Esophagus squamous epithelium (tissue), 4 donors: ENCODE measurements at regions not wholly inside any gene's neighbourhood (a gene's known extent, or its start where the extent isn't known, plus 50 kb on each side); places are given as distances from the start of the nearest gene placed in this dataset.

Experiments
- CTCF ChIP-seq, 6 experiments: fragments of 450-650 bp in 4 of 6; fragments of 200-600 bp in 2 of 6; sonication (generic) in 2 of 6; IDR thresholded peaks; one replicate each; pipeline ENCODE4 v1.5.1; 2016 to 2019; ENCODE audit warnings: antibody characterized with exemption in 6 of 6, mild to moderate bottlenecking in 4 of 6, moderate library complexity in 4 of 6
- POLR2A ChIP-seq, 4 donors: fragments of 450-650 bp; IDR thresholded peaks; one replicate each; pipeline ENCODE4 v1.6.1; 2017; ENCODE audit warnings: antibody characterized with exemption in 4 of 4, mild to moderate bottlenecking in 4 of 4, moderate library complexity in 3 of 4

GRCh38 chr13:54647275-54647674, 1618.7 kb downstream of the OLFM4 start:
- TF ChIP-seq CTCF (IDR thresholded peaks at IDR 0.05) (no peak), POLR2A (IDR thresholded peaks at IDR 0.05) (no peak)
